ENCODE measurements at regions not wholly inside any gene's neighbourhood (a gene's known extent, or its start where the extent isn't known, plus 50 kb on each side); places are given as distances from the start of the nearest gene placed in this dataset.
"Not testable (repeated sequence)": the region's sequence is repeated elsewhere in the genome, so short reads cannot be mapped to it uniquely, and the experiment has no call there.

GRCh38 chrX:10676235-10676957, 56.0 kb upstream of the MID1 start:
- Histone ChIP-seq H3K27me3 (no peaks in the 10 kb centered on the region), H3K9me3 (no peaks in the 10 kb centered on the region), H3K4me3 (no peak overlapping the region), H3K36me3 (no peaks in the 10 kb centered on the region), H3K27ac (no peak overlapping the region), H3K4me1 (no peaks in the 10 kb centered on the region)
- TF ChIP-seq, protein P1, sequence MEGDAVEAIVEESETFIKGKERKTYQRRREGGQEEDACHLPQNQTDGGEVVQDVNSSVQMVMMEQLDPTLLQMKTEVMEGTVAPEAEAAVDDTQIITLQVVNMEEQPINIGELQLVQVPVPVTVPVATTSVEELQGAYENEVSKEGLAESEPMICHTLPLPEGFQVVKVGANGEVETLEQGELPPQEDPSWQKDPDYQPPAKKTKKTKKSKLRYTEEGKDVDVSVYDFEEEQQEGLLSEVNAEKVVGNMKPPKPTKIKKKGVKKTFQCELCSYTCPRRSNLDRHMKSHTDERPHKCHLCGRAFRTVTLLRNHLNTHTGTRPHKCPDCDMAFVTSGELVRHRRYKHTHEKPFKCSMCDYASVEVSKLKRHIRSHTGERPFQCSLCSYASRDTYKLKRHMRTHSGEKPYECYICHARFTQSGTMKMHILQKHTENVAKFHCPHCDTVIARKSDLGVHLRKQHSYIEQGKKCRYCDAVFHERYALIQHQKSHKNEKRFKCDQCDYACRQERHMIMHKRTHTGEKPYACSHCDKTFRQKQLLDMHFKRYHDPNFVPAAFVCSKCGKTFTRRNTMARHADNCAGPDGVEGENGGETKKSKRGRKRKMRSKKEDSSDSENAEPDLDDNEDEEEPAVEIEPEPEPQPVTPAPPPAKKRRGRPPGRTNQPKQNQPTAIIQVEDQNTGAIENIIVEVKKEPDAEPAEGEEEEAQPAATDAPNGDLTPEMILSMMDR (IDR thresholded peaks at IDR 0.05): no peak
- intact Hi-C loops (cut with DNase I): no loop called here
- no peak for DNase-seq
- ATAC-seq: no peak

- DNase-seq (no peak), ATAC-seq (no peak)
- Histone ChIP-seq H3K36me3 (no peaks in the 10 kb centered on the region), H3K9me3 (no peaks in the 10 kb centered on the region), H3K27me3 (no peaks in the 10 kb centered on the region), H3K4me3 (no peak overlapping the region), H3K27ac (no peak overlapping the region), H3K4me1 (no peaks in the 10 kb centered on the region)
- TF ChIP-seq, protein P1 (IDR thresholded peaks at IDR 0.05): no peak
- intact Hi-C loops (cut with DNase I): no loop called here
Measured at GRCh38 chrX:10677490-10677889, 57.1 kb upstream of the MID1 start.

DNA sequence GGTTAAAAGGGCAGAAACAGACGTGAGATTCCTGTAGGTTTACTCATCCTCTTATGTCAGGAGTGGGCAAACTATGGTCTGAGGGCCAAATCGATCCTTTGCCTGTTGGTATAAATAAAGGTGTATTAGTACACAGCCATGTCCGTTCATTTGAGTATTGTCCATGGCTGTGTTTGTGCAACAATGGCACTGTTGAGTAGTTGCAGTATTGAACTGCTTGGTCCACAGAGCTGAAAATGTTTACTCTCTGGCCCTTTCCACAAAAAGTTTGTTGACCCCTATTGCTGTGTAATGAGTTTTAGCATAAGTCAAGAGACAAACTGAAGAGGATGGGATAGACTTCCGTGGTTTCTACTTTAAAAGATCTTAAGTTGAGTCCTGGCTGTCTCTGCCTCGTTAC, 59.0 kb upstream of the MID1 start:
- H3K4me1 ChIP-seq: no peaks in the 10 kb centered on the region
- no peak for DNase-seq

GRCh38 chrX:10681167-10681566, 60.8 kb upstream of the MID1 start:
- Histone ChIP-seq H3K4me1 (no peaks in the 10 kb centered on the region), H3K27me3 (no peaks in the 10 kb centered on the region), H3K9me3 (no peaks in the 10 kb centered on the region), H3K36me3 (no peaks in the 10 kb centered on the region), H3K27ac (no peak overlapping the region), H3K4me3 (no peak overlapping the region)
- intact Hi-C loops (cut with DNase I): no loop called here
- DNase-seq (no peak), ATAC-seq (no peak)
- TF ChIP-seq, protein P1 (IDR thresholded peaks at IDR 0.05): no peak

More for the DNA sequence above, 59.0 kb upstream of the MID1 start:
- intact Hi-C loops (cut with DNase I): no loop called here
- Histone ChIP-seq H3K27ac (no peak overlapping the region), H3K9me3 (no peaks in the 10 kb centered on the region), H3K4me3 (no peak overlapping the region), H3K36me3 (no peaks in the 10 kb centered on the region), H3K27me3 (no peaks in the 10 kb centered on the region)
- ATAC-seq: no peak
- TF ChIP-seq, protein P1 (IDR thresholded peaks at IDR 0.05): no peak

DNA sequence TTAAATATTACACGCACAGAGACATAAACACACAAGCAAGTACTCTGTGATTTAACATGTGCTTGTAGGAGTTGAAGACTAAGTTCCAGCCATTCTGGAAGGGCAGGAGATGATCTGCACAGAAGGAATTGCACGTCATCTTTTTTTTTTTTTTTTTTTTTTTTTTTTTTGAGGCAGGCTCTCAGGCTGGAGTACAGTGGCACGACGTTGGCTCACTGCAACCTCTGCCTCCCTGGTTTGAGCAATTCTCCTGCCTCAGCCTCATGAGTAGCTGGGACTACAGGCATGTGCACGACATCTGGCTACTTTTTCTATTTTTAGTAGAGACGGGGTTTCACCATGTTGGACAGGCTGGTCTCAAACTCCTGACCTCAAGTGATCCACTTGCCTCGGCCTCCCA, 63.2 kb upstream of the MID1 start:
- H3K27me3 ChIP-seq; H3K4me3 ChIP-seq; DNase-seq; ATAC-seq; H3K27ac ChIP-seq; intact Hi-C loops (cut with DNase I); H3K4me1 ChIP-seq; H3K9me3 ChIP-seq; H3K36me3 ChIP-seq: not testable (repeated sequence)

- no peak overlapping the region for H3K4me3 ChIP-seq
- H3K27me3 ChIP-seq: no peaks in the 10 kb centered on the region
- no peak for ATAC-seq
- H3K4me1 ChIP-seq: no peaks in the 10 kb centered on the region
- H3K36me3 ChIP-seq: no peaks in the 10 kb centered on the region
- intact Hi-C loops (cut with DNase I): no loop called here
- DNase-seq: no peak
- no peaks in the 10 kb centered on the region for H3K9me3 ChIP-seq
- no peak overlapping the region for H3K27ac ChIP-seq
- TF ChIP-seq, protein P1 (IDR thresholded peaks at IDR 0.05): no peak
Measured at GRCh38 chrX:10685923-10686595, 65.7 kb upstream of the MID1 start.

- H3K4me1 ChIP-seq; ATAC-seq; H3K27me3 ChIP-seq; H3K4me3 ChIP-seq; DNase-seq; intact Hi-C loops (cut with DNase I); H3K9me3 ChIP-seq; H3K36me3 ChIP-seq; H3K27ac ChIP-seq: not testable (repeated sequence)
Measured at GRCh38 chrX:10691751-10692150, 71.4 kb upstream of the MID1 start.
